Thymus (tissue), 11 donors: ENCODE measurements at regions not wholly inside any gene's neighbourhood (a gene's known extent, or its start where the extent isn't known, plus 50 kb on each side); places are given as distances from the start of the nearest gene placed in this dataset.

Experiments used
- DNase-seq, 9 donors: peaks; one replicate each; pipeline ENCODE4 v3.0.0-alpha.2; 2013; ENCODE audit warnings: low spot score in 9 of 9, low read depth in 6 of 9, missing footprints in 1 of 9
- H3K27ac ChIP-seq, 2 donors: one replicate each; pipeline ENCODE4 v1.5.1; 2013; ENCODE audit warnings: control low read depth in 1 of 2, low read depth in 1 of 2, low read length in 1 of 2, mild to moderate bottlenecking in 1 of 2, moderate library complexity in 1 of 2
- H3K27me3 ChIP-seq, 2 donors: one replicate each; pipeline ENCODE4 v1.5.1; 2013; ENCODE audit warnings: low read length in 1 of 2; ENCODE audit not compliant: control insufficient read depth in 2 of 2, insufficient read depth in 1 of 2
- H3K36me3 ChIP-seq, 2 donors: one replicate each; pipeline ENCODE4 v1.5.1; 2013; ENCODE audit warnings: low read length in 1 of 2, mild to moderate bottlenecking in 1 of 2, moderate library complexity in 1 of 2; ENCODE audit not compliant: control insufficient read depth in 2 of 2, insufficient read depth in 2 of 2
- H3K4me1 ChIP-seq, 2 donors: one replicate each; pipeline ENCODE4 v1.5.1; 2013; ENCODE audit warnings: low read length in 2 of 2; ENCODE audit not compliant: control insufficient read depth in 2 of 2, insufficient read depth in 2 of 2
- H3K4me3 ChIP-seq, 2 donors: one replicate each; pipeline ENCODE4 v1.5.1; 2013; ENCODE audit warnings: low read length in 2 of 2, control low read depth in 1 of 2, mild to moderate bottlenecking in 1 of 2
- H3K9me3 ChIP-seq, 2 donors: one replicate each; pipeline ENCODE4 v1.5.1; 2013; ENCODE audit warnings: low read length in 1 of 2, mild to moderate bottlenecking in 1 of 2; ENCODE audit not compliant: control insufficient read depth in 2 of 2, insufficient read depth in 1 of 2
- WGBS: extraction: QIAGEN DNeasy Blood & Tissue Kit; methylation state at CpG from one replicate; pipeline ENCODE4 v1.1.7; 2013; 5-methylcytosine and 5-hydroxymethylcytosine counted together
- donor health status: healthy.

DNA sequence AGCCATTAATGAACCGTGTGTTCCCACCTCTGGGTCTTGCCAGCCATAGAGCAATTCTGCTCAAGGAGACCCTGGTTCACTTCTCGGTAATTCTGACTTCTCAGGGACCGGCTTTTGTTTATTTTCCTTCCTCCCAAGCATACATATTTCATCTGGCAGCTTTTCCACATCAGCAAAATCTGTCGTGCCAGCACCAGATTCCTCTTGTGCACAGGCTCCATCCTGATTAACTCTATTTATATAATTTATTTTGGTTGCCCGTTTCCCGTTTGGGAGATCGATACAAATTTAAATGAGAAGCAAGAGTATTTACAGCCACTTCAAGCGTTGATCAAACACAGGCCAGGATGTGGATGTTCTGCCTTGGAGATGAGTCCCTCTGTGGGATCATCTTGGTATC is 161.9 kb upstream of the XYLT1 start:
- no peak overlapping the region for H3K27ac ChIP-seq
- H3K27me3 ChIP-seq: no peaks in the 10 kb centered on the region
- 84% methylated on average over 8 of the region's 8 CpGs for whole genome bisulfite sequencing
- H3K9me3 ChIP-seq: no peaks in the 10 kb centered on the region
- no peaks in the 10 kb centered on the region for H3K4me1 ChIP-seq
- no peak for DNase-seq
- no peak overlapping the region for H3K4me3 ChIP-seq
- H3K36me3 ChIP-seq: no peaks in the 10 kb centered on the region

GRCh38 chr16:17629936-17630335 is 159.2 kb upstream of the XYLT1 start:
- Histone ChIP-seq H3K27ac (no peak overlapping the region), H3K4me1 (no peaks in the 10 kb centered on the region), H3K9me3 (no peaks in the 10 kb centered on the region), H3K36me3 (no peaks in the 10 kb centered on the region), H3K27me3 (no peaks in the 10 kb centered on the region), H3K4me3 (no peak overlapping the region)
- 93% methylated on average over 5 of the region's 5 CpGs for WGBS
- DNase-seq: no peak

- 42% methylated on average over 1 of the region's 1 CpG for WGBS
- Histone ChIP-seq H3K27me3 (no peaks in the 10 kb centered on the region), H3K4me1 (no peaks in the 10 kb centered on the region), H3K9me3 (no peaks in the 10 kb centered on the region), H3K36me3 (no peaks in the 10 kb centered on the region), H3K27ac (no peak overlapping the region), H3K4me3 (no peak overlapping the region)
- DNase-seq: no peak
Measured at GRCh38 chr16:17628983-17629382, 158.2 kb upstream of the XYLT1 start.

DNA sequence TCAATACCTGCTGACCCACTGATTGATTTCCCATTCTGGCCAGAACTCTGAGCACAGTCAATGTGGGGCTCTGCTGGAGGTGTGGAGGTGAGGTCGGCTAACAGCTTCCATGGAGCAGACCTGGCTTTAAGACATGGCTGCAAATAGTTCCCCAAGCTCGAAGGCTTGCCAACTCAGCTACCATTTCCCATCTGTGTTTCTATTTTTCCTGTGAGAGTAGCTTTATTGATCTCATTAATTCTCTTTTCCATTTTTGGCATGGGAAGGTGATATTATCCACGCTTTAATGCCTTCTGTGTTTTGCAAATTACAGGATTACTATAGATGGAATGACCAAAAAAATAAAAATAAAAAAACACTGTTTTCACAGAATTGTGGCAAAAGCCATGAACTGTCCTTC is 151.6 kb upstream of the XYLT1 start:
- H3K27ac ChIP-seq: no peak overlapping the region
- no peaks in the 10 kb centered on the region for H3K4me1 ChIP-seq
- no peaks in the 10 kb centered on the region for H3K9me3 ChIP-seq
- no peaks in the 10 kb centered on the region for H3K36me3 ChIP-seq
- H3K27me3 ChIP-seq: no peaks in the 10 kb centered on the region
- DNase-seq: no peak
- 60% methylated on average over 3 of the region's 3 CpGs for WGBS
- H3K4me3 ChIP-seq: no peak overlapping the region

GRCh38 chr16:17619261-17619660 is 148.5 kb upstream of the XYLT1 start:
- H3K27me3 ChIP-seq: no peaks in the 10 kb centered on the region
- no peaks in the 10 kb centered on the region for H3K9me3 ChIP-seq
- H3K4me3 ChIP-seq: no peak overlapping the region
- DNase-seq: no peak
- 94% methylated on average over 8 of the region's 8 CpGs for WGBS
- no peaks in the 10 kb centered on the region for H3K36me3 ChIP-seq
- no peak overlapping the region for H3K27ac ChIP-seq
- H3K4me1 ChIP-seq: no peaks in the 10 kb centered on the region

- H3K36me3 ChIP-seq: no peaks in the 10 kb centered on the region
- 96% methylated on average over 4 of the region's 4 CpGs for WGBS
- no peak overlapping the region for H3K4me3 ChIP-seq
- no peak for DNase-seq
- no peaks in the 10 kb centered on the region for H3K4me1 ChIP-seq
- H3K27me3 ChIP-seq: no peaks in the 10 kb centered on the region
- H3K27ac ChIP-seq: no peak overlapping the region
- H3K9me3 ChIP-seq: no peaks in the 10 kb centered on the region
Measured at GRCh38 chr16:17617021-17617552, 146.3 kb upstream of the XYLT1 start.

GRCh38 chr16:17612336-17612735 is 141.6 kb upstream of the XYLT1 start:
- Histone ChIP-seq H3K4me3 (no peak overlapping the region), H3K27me3 (no peaks in the 10 kb centered on the region), H3K9me3 (no peaks in the 10 kb centered on the region), H3K27ac (no peak overlapping the region), H3K36me3 (no peaks in the 10 kb centered on the region), H3K4me1 (peaks cover 0 to 4% of the 10 kb centered on the region in 2 donors)
- no peak for DNase-seq
- 93% methylated on average over 3 of the region's 3 CpGs for WGBS

DNA sequence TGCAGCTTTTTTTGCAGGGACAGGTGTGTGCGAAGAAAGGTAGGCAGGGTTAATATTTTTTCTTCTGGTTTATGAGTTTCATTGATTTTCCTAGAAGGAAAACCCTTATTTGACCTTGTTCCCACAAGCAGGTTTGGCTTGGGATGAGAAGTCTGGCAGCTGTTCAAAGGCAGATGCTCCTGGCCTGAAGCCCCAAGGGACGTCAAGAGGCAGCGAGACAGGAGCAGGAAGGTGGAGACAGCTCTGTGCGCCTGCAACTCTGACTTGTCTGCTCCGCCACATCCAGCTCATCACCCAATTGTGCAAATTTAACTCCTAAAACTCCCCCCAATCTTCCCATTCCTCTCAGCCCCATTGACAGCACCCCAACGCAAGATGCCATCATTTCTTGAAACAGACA is 136.8 kb upstream of the XYLT1 start:
- 55% methylated on average over 6 of the region's 6 CpGs for WGBS
- DNase-seq: no peak

DNA sequence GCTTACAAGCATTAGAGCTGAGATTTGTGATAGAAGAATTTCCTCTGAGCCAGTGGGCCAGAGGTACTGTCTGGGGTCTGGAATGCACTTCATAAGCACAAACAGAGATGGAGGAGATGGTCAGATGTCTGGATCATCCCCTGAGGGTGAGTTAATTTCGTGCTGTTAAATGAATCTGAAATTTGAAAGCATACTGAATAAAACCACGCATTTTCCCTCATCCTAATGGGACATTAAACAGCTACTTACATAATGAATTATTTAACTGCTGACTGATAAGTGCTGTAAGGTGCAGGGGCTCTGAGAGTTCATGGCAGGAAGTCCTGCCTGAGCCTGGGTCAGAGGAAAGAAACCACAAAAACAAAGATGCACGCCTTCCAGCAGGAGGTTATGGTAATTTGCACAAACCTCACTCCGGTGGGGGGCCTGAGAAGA is 136.3 kb upstream of the XYLT1 start:
- no peaks in the 10 kb centered on the region for H3K27me3 ChIP-seq
- H3K4me1 ChIP-seq: peaks cover 0 to 5% of the 10 kb centered on the region in 2 donors
- no peaks in the 10 kb centered on the region for H3K9me3 ChIP-seq
- H3K4me3 ChIP-seq: no peak overlapping the region
- no peaks in the 10 kb centered on the region for H3K36me3 ChIP-seq
- H3K27ac ChIP-seq: no peak overlapping the region
- peak in 1 of 9 donors; percentile 15 for DNase-seq
- 4% methylated on average over 4 of the region's 4 CpGs for WGBS

More for the DNA sequence above, 136.8 kb upstream of the XYLT1 start:
- no peak overlapping the region for H3K27ac ChIP-seq
- H3K4me3 ChIP-seq: no peak overlapping the region
- H3K27me3 ChIP-seq: no peaks in the 10 kb centered on the region
- H3K9me3 ChIP-seq: no peaks in the 10 kb centered on the region
- no peaks in the 10 kb centered on the region for H3K36me3 ChIP-seq
- H3K4me1 ChIP-seq: peaks cover 0 to 5% of the 10 kb centered on the region in 2 donors

DNA sequence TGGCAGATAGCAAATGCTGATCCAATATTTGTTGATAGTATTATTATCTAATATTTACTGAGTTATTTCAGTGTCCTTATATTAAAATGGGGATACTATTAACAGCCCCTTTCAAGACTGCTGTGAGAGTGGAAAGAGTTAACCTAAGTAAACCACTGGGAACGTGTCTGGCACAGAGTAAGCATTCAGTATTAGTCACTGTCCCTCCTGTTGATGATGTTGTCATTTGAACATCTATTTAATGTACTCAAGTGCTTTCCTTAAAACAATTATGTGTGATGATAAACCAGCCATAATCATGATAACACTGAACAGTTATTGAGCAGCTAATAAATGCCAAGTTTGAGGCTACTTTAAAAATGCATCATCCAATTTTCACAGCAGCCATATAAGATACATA is 135.7 kb upstream of the XYLT1 start:
- Histone ChIP-seq H3K9me3 (no peaks in the 10 kb centered on the region), H3K4me1 (peaks cover 0 to 5% of the 10 kb centered on the region in 2 donors), H3K27ac (no peak overlapping the region), H3K4me3 (no peak overlapping the region), H3K27me3 (no peaks in the 10 kb centered on the region), H3K36me3 (no peaks in the 10 kb centered on the region)
- no peak for DNase-seq
- WGBS: 53% methylated on average over 1 of the region's 1 CpG
